SK-N-SH treated with all-trans-retinoic acid at 6 μM for 48 hours (cell line): ENCODE measurements at regions not wholly inside any gene's neighbourhood (a gene's known extent, or its start where the extent isn't known, plus 50 kb on each side); places are given as distances from the start of the nearest gene placed in this dataset.

Experiments
- ESRRG ChIP-seq: fragments of 250-450 bp; sonication (Bioruptor Pico); IDR thresholded peaks from 2 replicates; pipeline ENCODE4 v1.6.1; 2021; ENCODE audit warnings: mild to moderate bottlenecking
- ISL1 ChIP-seq: fragments of 250-450 bp; sonication (Bioruptor Pico); IDR thresholded peaks from 2 replicates; pipeline ENCODE4 v2.1.2; 2022; ENCODE audit warnings: mild to moderate bottlenecking, moderate library complexity
- ZNF8 ChIP-seq: fragments of 450-650 bp; formaldehyde crosslinking; IDR thresholded peaks from 2 replicates; pipeline ENCODE4 v1.5.0; 2020; ENCODE audit warnings: mild to moderate bottlenecking, moderate library complexity

DNA sequence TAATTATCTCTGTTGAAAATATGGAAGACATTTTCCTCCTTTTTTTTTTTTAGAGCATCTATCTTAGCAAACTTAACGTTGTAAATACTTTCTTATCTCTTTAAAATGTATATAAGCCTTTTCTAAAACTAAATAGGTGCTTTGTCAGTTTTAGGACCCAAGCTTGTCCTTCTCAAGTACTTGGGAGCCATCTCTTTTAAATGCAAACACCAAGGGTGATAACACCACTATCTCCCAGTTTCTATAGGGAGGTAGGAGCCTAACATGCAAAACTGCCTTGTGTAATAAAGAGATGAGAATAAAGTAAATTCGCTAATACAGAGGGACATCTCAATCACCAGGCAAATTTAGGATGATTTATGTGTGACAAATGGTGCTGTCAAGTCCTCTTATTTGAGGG, 157.0 kb upstream of the FAM83B start:
- no peak for TF ChIP-seq ESRRG (CRISPR knock-in tag)
- TF ChIP-seq ISL1 = no peak
- no peak for TF ChIP-seq ZNF8 (CRISPR knock-in tag)
